Muscle layer of colon (tissue), 2 donors: ENCODE measurements at regions not wholly inside any gene's neighbourhood (a gene's known extent, or its start where the extent isn't known, plus 50 kb on each side); places are given as distances from the start of the nearest gene placed in this dataset.

Source experiments
- H3K27ac ChIP-seq: one replicate; pipeline ENCODE4 v1.7.0; 2013; ENCODE audit warnings: low read depth, mild to moderate bottlenecking, low read length, moderate library complexity
- H3K27me3 ChIP-seq, 2 donors: one replicate each; pipeline ENCODE4 v1.7.0; 2013; ENCODE audit warnings: low read length in 2 of 2, mild to moderate bottlenecking in 2 of 2; ENCODE audit not compliant: insufficient read depth in 2 of 2, control insufficient read depth in 1 of 2
- H3K36me3 ChIP-seq: one replicate; pipeline ENCODE4 v1.7.0; 2013; ENCODE audit warnings: mild to moderate bottlenecking, low read length; ENCODE audit not compliant: insufficient read depth
- H3K4me1 ChIP-seq: one replicate; pipeline ENCODE4 v1.7.0; 2013; ENCODE audit warnings: mild to moderate bottlenecking, low read length; ENCODE audit not compliant: insufficient read depth
- H3K4me3 ChIP-seq, 2 donors: one replicate each; pipeline ENCODE4 v1.7.0; 2013; ENCODE audit warnings: low read length in 2 of 2, low read depth in 1 of 2, mild to moderate bottlenecking in 1 of 2, moderate library complexity in 1 of 2
- H3K9ac ChIP-seq: one replicate; pipeline ENCODE4 v1.7.0; 2013; ENCODE audit warnings: low read length
- H3K9me3 ChIP-seq: one replicate; pipeline ENCODE4 v1.7.0; 2013; ENCODE audit warnings: mild to moderate bottlenecking, low read length
- donor health status: abdominal sarcoma.
- donor health status: Adenocarcinoma of cecum.

DNA sequence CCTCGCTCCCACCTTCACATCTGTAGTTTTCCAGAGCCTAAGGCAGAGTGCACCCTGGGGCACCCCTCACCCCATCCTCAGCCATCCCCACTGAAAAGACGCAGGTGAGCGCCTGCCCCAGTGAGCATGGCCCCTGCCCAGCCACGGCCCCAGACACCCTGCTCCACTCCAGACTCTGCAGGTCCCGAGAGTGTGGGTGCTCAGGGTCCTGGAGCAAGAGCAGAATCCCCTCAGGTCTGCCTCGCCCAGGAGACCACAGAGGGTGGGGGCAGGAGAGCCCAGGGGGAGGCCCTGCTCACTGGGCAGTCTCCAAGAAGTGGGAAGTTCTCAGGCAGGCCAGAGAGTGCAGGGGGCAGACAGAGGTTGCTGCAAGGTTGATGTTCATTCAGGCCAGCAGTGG, 158.6 kb upstream of the PPP1R26 start:
- H3K4me1 ChIP-seq: no peaks in the 10 kb centered on the region
- no peak overlapping the region for H3K9ac ChIP-seq
- H3K27ac ChIP-seq: no peak overlapping the region
- peaks cover 0 to 1% of the 10 kb centered on the region in 2 donors for H3K27me3 ChIP-seq
- H3K4me3 ChIP-seq: no peak overlapping the region
- no peaks in the 10 kb centered on the region for H3K36me3 ChIP-seq
- no peaks in the 10 kb centered on the region for H3K9me3 ChIP-seq

GRCh38 chr9:135321580-135321979, 158.0 kb upstream of the PPP1R26 start:
- Histone ChIP-seq H3K36me3 (no peaks in the 10 kb centered on the region), H3K4me1 (no peaks in the 10 kb centered on the region), H3K9me3 (no peaks in the 10 kb centered on the region), H3K9ac (no peak overlapping the region), H3K27ac (no peak overlapping the region), H3K4me3 (no peak overlapping the region), H3K27me3 (peaks cover 0 to 4% of the 10 kb centered on the region in 2 donors)

DNA sequence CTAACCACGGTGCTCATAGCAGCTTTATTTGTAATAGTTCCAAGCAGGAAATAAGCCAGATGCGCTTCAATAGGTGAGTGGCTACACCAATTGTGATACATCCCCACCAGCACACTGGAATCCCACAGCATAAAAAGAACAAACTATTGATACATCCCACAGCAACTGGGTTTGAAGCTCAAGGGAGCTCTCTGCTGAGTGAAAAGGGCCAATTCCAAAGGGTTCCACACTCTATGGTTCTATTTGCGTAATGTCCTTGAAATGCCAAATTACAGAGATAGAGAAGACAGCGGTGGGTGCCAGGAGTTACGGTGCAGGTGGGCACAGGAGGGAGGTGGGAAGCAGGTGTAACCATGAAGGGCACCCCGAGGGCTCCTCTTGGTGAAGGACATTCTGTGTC, 155.3 kb upstream of the PPP1R26 start:
- Histone ChIP-seq H3K9me3 (no peaks in the 10 kb centered on the region), H3K36me3 (no peaks in the 10 kb centered on the region), H3K9ac (no peak overlapping the region), H3K27ac (no peak overlapping the region), H3K27me3 (peaks cover 0 to 4% of the 10 kb centered on the region in 2 donors), H3K4me3 (no peak overlapping the region), H3K4me1 (no peaks in the 10 kb centered on the region)

DNA sequence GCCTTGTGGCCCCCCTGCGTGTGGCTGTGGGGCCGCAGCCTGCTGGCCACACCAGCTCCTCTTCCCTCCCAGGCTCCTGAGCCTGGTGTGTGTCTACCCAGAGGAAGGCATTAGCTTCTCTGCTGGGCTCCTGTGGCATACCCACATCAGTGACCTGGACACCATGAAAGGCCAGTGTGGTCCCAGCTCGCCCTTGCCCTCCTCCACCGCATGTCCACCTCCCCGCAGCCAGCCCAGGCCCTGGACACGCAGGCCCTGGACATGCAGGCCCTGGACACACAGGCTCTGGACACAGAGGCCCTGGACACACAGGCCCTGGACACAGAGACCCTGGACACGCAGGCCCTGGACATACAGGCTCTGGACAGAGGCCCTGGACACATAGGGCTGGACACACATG, 153.4 kb upstream of the PPP1R26 start:
- H3K9me3 ChIP-seq: no peaks in the 10 kb centered on the region
- H3K4me3 ChIP-seq: no peak overlapping the region
- H3K27ac ChIP-seq: no peak overlapping the region
- no peak overlapping the region for H3K9ac ChIP-seq
- no peaks in the 10 kb centered on the region for H3K4me1 ChIP-seq
- peaks cover 0 to 4% of the 10 kb centered on the region in 2 donors for H3K27me3 ChIP-seq
- H3K36me3 ChIP-seq: no peaks in the 10 kb centered on the region

- Histone ChIP-seq H3K9me3 (no peaks in the 10 kb centered on the region), H3K36me3 (no peaks in the 10 kb centered on the region), H3K27ac (no peak overlapping the region), H3K4me3 (no peak overlapping the region), H3K27me3 (peaks cover 0 to 4% of the 10 kb centered on the region in 2 donors), H3K4me1 (no peaks in the 10 kb centered on the region), H3K9ac (no peak overlapping the region)
Measured at GRCh38 chr9:135326633-135327152, 152.9 kb upstream of the PPP1R26 start.

GRCh38 chr9:135328485-135329417, 150.8 kb upstream of the PPP1R26 start:
- Histone ChIP-seq H3K4me3 (no peak overlapping the region), H3K27me3 (peaks cover 0 to 4% of the 10 kb centered on the region in 2 donors), H3K36me3 (no peaks in the 10 kb centered on the region), H3K27ac (no peak overlapping the region), H3K9me3 (no peaks in the 10 kb centered on the region), H3K4me1 (no peaks in the 10 kb centered on the region), H3K9ac (no peak overlapping the region)

DNA sequence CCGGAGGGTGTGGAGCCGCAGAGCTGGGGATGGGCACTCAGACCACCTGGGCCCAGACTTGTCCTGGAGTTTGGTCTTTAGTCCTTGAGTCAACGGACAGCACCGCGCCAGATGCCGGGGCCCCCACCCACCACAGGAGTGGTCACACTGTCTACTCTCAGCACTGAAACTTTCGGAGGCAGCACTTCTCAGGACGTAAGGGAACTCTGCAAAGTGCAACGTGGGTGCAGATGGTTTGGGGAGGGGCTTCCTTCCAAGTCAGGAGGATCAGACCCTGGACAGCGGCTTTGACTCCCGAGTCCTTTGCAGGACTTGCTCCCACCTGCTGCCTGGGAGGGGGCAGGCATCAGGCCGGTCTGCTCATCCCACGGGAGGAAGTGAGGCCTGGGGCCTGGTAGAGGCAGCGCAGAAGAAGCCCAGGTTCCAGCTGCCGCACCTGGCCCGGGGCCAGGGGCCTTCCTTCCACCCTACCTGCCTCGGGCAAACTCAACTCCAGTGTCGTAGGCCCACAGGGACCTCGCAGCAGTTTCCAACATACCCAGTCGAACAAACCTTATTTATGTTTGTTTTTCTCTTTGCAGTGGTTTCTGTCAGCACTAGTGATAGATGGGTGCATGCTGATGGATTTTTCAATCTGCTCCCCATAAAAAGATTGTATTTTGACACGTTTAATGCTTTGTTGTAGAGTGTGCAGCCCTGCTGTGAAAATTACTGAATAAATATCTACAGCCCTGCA, 149.8 kb upstream of the PPP1R26 start:
- no peaks in the 10 kb centered on the region for H3K4me1 ChIP-seq
- peaks cover 0 to 4% of the 10 kb centered on the region in 2 donors for H3K27me3 ChIP-seq
- no peaks in the 10 kb centered on the region for H3K36me3 ChIP-seq
- no peak overlapping the region for H3K27ac ChIP-seq
- H3K9ac ChIP-seq: no peak overlapping the region
- H3K4me3 ChIP-seq: no peak overlapping the region
- no peaks in the 10 kb centered on the region for H3K9me3 ChIP-seq

DNA sequence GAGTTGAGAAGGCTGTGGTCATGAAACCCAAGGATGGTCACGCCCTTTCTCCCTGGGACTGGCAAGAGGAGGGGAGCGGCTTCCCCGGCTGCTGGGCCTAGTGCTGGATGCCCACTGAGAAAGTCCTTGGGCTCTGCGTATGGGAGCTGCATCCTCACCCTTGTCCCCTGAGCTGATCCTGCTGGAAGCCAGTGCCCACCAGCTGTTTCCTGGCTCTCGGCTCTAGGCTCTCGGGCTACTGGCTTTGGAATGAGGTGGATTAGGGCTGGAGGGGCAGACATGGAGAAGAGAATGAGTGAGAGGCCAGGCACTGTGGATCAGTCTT, 149.3 kb upstream of the PPP1R26 start:
- Histone ChIP-seq H3K9ac (no peak overlapping the region), H3K27me3 (peaks cover 0 to 4% of the 10 kb centered on the region in 2 donors), H3K4me3 (no peak overlapping the region), H3K9me3 (no peaks in the 10 kb centered on the region), H3K36me3 (no peaks in the 10 kb centered on the region), H3K4me1 (no peaks in the 10 kb centered on the region), H3K27ac (no peak overlapping the region)

DNA sequence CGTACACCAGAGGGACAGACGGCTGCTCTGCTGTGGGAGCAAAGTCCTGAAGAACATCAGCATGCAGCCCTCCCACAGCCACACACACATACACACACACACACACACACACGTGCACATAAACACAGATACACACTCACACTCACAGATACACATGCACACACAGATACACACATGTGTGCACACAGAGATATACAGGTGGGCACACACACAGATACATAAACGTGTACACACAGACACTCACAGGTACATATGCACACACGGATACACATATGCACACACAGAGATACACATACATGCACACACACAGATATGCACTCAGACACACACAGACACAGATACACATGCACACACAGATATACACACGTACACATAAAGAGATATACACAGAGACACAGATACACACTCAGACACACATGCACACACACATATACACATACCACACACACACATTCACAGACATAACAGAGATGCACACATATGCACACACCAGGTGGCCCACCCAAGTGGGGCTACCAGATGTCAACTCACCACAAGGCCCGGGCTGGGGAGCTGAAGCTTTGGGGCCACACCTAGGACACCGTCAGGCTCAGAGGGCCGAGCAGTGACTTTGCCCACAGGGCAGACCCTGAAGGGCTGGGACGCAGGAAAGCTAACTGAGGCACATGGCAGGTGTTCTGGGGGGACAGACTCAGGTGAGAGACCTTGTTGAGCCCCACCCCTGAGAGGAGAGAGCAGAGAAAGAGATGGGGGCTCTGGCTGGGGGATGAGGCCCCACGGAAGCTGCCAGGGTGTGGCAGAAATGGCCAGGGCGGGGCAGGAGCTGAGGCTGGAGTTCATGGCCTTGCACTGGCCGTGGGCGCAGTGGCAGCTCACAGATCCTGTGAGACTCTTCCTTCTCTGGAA, 148.6 kb upstream of the PPP1R26 start:
- Histone ChIP-seq H3K9me3 (no peaks in the 10 kb centered on the region), H3K36me3 (no peaks in the 10 kb centered on the region), H3K4me1 (no peaks in the 10 kb centered on the region), H3K9ac (no peak overlapping the region), H3K27ac (no peak overlapping the region), H3K4me3 (no peak overlapping the region), H3K27me3 (peaks cover 0 to 3% of the 10 kb centered on the region in 2 donors)

- Histone ChIP-seq H3K9me3 (no peaks in the 10 kb centered on the region), H3K27ac (no peak overlapping the region), H3K9ac (no peak overlapping the region), H3K36me3 (no peaks in the 10 kb centered on the region), H3K27me3 (no peaks in the 10 kb centered on the region), H3K4me1 (no peaks in the 10 kb centered on the region), H3K4me3 (no peak overlapping the region)
Measured at GRCh38 chr9:135332516-135332915, 147.1 kb upstream of the PPP1R26 start.
